PC-9 (cell line): ENCODE measurements at regions not wholly inside any gene's neighbourhood (a gene's known extent, or its start where the extent isn't known, plus 50 kb on each side); places are given as distances from the start of the nearest gene placed in this dataset.

Experiments
- CTCF ChIP-seq: fragments of 200-600 bp; sonication (generic); conservative IDR thresholded peaks from 2 replicates; pipeline ENCODE4 v1.6.1; 2017; ENCODE audit warnings: mixed run types, antibody characterized with exemption, mild to moderate bottlenecking, moderate library complexity
- EZH2 ChIP-seq: fragments of 200-600 bp; sonication (generic); IDR thresholded peaks from 2 replicates; pipeline ENCODE4 v1.8.0; 2017; ENCODE audit warnings: antibody characterized with exemption, low read depth

GRCh38 chr1:5812295-5812694 is 179.9 kb downstream of the NPHP4 start:
- TF ChIP-seq EZH2: no peak
- no peak for TF ChIP-seq CTCF
